H1 (cell line): ENCODE measurements at regions not wholly inside any gene's neighbourhood (a gene's known extent, or its start where the extent isn't known, plus 50 kb on each side); places are given as distances from the start of the nearest gene placed in this dataset.

Source experiments
- CTCF ChIA-PET: fragments of 300-600 bp; sonication (Branson Sonifier 250); formaldehyde crosslinking; loops from one replicate; lab custom pipeline; 2021; ENCODE audit not compliant: partially characterized antibody; lab: Charles Lee
- POLR2A ChIA-PET: fragments of 300-600 bp; sonication (Branson Sonifier 250); formaldehyde crosslinking; loops from one replicate; lab custom pipeline; 2021; ENCODE audit warnings: inconsistent platforms; ENCODE audit not compliant: partially characterized antibody; lab: Charles Lee
- DNase-seq, 2 experiments: peaks; one replicate each; pipeline versions ENCODE4 v3.0.0 to v3.0.0-alpha.2; 2010 to 2022; ENCODE audit warnings: low spot score in 2 of 2, low read depth in 1 of 2, mixed read lengths in 1 of 2
- FAIRE-seq: peaks from 2 replicates; lab custom pipeline; 2011; peaks lifted over from hg19 to GRCh38; lab: Jason Lieb, UNC
- H2AFZ ChIP-seq: 2 replicates; pipeline ENCODE4 v1.8.1; 2012; ENCODE audit warnings: low read length, inconsistent platforms
- H2AK5ac ChIP-seq: 2 replicates; pipeline ENCODE4 v1.6.1; 2013; ENCODE audit warnings: low read depth, low read length
- H2BK120ac ChIP-seq: replicated peaks from 2 replicates; pipeline ENCODE3; 2013; ENCODE audit warnings: low read depth, low read length, inconsistent platforms
- H2BK12ac ChIP-seq: 2 replicates; pipeline ENCODE4 v1.6.1; 2013; ENCODE audit warnings: low read depth, low read length
- H2BK15ac ChIP-seq: 2 replicates; pipeline ENCODE4 v1.6.1; 2013; ENCODE audit warnings: low read length
- H2BK20ac ChIP-seq: 2 replicates; pipeline ENCODE4 v1.6.1; 2013; ENCODE audit warnings: low read length
- H2BK5ac ChIP-seq: 2 replicates; pipeline ENCODE4 v1.6.1; 2013; ENCODE audit warnings: low read depth, low read length
- H3K14ac ChIP-seq: 2 replicates; pipeline ENCODE4 v1.6.1; 2013; ENCODE audit warnings: inconsistent platforms; ENCODE audit not compliant: insufficient read length
- H3K18ac ChIP-seq: 2 replicates; pipeline ENCODE4 v1.6.1; 2013; ENCODE audit warnings: low read length; ENCODE audit errors: extremely low read depth
- H3K23ac ChIP-seq: 2 replicates; pipeline ENCODE4 v1.6.1; 2013; ENCODE audit warnings: inconsistent platforms; ENCODE audit not compliant: insufficient read length
- H3K23me2 ChIP-seq: 2 replicates; pipeline ENCODE4 v1.6.1; 2013; ENCODE audit warnings: low read depth, low read length
- H3K27ac ChIP-seq: 2 replicates; pipeline ENCODE4 v1.6.1; 2011; ENCODE audit warnings: low read depth, low read length, inconsistent platforms
- H3K27me3 ChIP-seq, 4 experiments: replicated peaks in 1 of 4; 1 replicate in 1 of 4; 2 replicates in 3 of 4; pipeline versions ENCODE4 v1.6.1 to v1.8.1; 2011 to 2013; ENCODE audit warnings: low read length in 3 of 4, mild to moderate bottlenecking in 3 of 4, inconsistent platforms in 2 of 4, mixed read lengths in 2 of 4, moderate library complexity in 1 of 4; ENCODE audit not compliant: control insufficient read depth in 3 of 4, insufficient read depth in 3 of 4; ENCODE audit errors: extremely low read depth in 1 of 4
- H3K36me3 ChIP-seq, 4 experiments: 2 replicates each; pipeline versions ENCODE4 v1.6.1 to v1.8.1; 2011 to 2013; ENCODE audit warnings: mild to moderate bottlenecking in 4 of 4, low read length in 3 of 4, moderate library complexity in 2 of 4, control low read depth in 1 of 4, inconsistent platforms in 1 of 4; ENCODE audit not compliant: insufficient read depth in 4 of 4, control insufficient read depth in 2 of 4
- H3K4ac ChIP-seq: replicated peaks from 2 replicates; pipeline ENCODE3; 2013; ENCODE audit warnings: low read length, low read depth, mixed read lengths, inconsistent platforms; ENCODE audit not compliant: insufficient read length
- H3K4me1 ChIP-seq, 4 experiments: replicated peaks in 1 of 4; 1 replicate in 1 of 4; 2 replicates in 3 of 4; pipeline versions ENCODE4 v1.6.1 to v1.8.1; 2011 to 2013; ENCODE audit warnings: low read length in 3 of 4, inconsistent platforms in 2 of 4, mixed read lengths in 1 of 4; ENCODE audit not compliant: insufficient read depth in 4 of 4, control insufficient read depth in 3 of 4
- H3K4me2 ChIP-seq, 2 experiments: 2 replicates each; pipeline versions ENCODE4 v1.6.1 to v1.8.1; 2011 to 2013; ENCODE audit warnings: low read depth in 2 of 2, low read length in 2 of 2, control low read depth in 1 of 2, inconsistent platforms in 1 of 2, mild to moderate bottlenecking in 1 of 2; ENCODE audit not compliant: insufficient read depth in 1 of 2
- H3K4me3 ChIP-seq, 4 experiments: fragments of 200-600, 300-600 bp in 1 of 4; sonication (generic), shearing (Covaris generic), sonication (Bioruptor Twin) in 1 of 4; 2 replicates each; pipeline versions ENCODE4 v1.5.1 to v1.8.1; 2011 to 2016; ENCODE audit warnings: low read length in 4 of 4, low read depth in 3 of 4, control low read depth in 2 of 4, inconsistent platforms in 2 of 4, mild to moderate bottlenecking in 2 of 4, mixed read lengths in 1 of 4, moderate library complexity in 1 of 4; ENCODE audit not compliant: insufficient read depth in 2 of 4; ENCODE audit errors: extremely low read depth in 1 of 4
- H3K56ac ChIP-seq: replicated peaks from 2 replicates; pipeline ENCODE3; 2013; ENCODE audit warnings: low read depth, mild to moderate bottlenecking, mixed read lengths, low read length, inconsistent platforms; ENCODE audit not compliant: insufficient read length
- H3K79me1 ChIP-seq: 2 replicates; pipeline ENCODE4 v1.6.1; 2013; ENCODE audit warnings: low read depth, low read length, control low read depth
- H3K79me2 ChIP-seq, 2 experiments: 2 replicates each; pipeline versions ENCODE4 v1.6.1 to v1.8.1; 2012 to 2013; ENCODE audit warnings: low read length in 2 of 2, mild to moderate bottlenecking in 2 of 2, inconsistent platforms in 1 of 2; ENCODE audit not compliant: insufficient read depth in 2 of 2, control insufficient read depth in 1 of 2
- H3K9ac ChIP-seq, 4 experiments: replicated peaks in 1 of 4; 1 replicate in 1 of 4; 2 replicates in 3 of 4; pipeline versions ENCODE4 v1.6.1 to v1.8.1; 2011 to 2013; ENCODE audit warnings: low read depth in 3 of 4, low read length in 3 of 4, control low read depth in 2 of 4, mild to moderate bottlenecking in 2 of 4, moderate library complexity in 2 of 4, inconsistent platforms in 1 of 4; ENCODE audit errors: extremely low read depth in 1 of 4
- H3K9me3 ChIP-seq, 2 experiments: 2 replicates each; pipeline versions ENCODE4 v1.6.1 to v1.8.1; 2012 to 2013; ENCODE audit warnings: mild to moderate bottlenecking in 2 of 2, moderate library complexity in 2 of 2, control low read depth in 1 of 2, inconsistent platforms in 1 of 2, low read depth in 1 of 2, low read length in 1 of 2, mixed read lengths in 1 of 2; ENCODE audit not compliant: insufficient read depth in 2 of 2
- H4K20me1 ChIP-seq, 2 experiments: replicated peaks in 1 of 2; 2 replicates each; pipeline versions ENCODE3 to v1.8.1; 2011 to 2013; ENCODE audit warnings: inconsistent platforms in 2 of 2, low read length in 2 of 2, mild to moderate bottlenecking in 1 of 2; ENCODE audit not compliant: insufficient read depth in 2 of 2, control insufficient read depth in 1 of 2
- H4K5ac ChIP-seq: 2 replicates; pipeline ENCODE4 v1.6.1; 2013; ENCODE audit warnings: low read length, low read depth, mixed read lengths, inconsistent platforms; ENCODE audit not compliant: insufficient read length
- H4K8ac ChIP-seq: 2 replicates; pipeline ENCODE4 v1.8.0; 2013; ENCODE audit warnings: mild to moderate bottlenecking, moderate library complexity, low read length, inconsistent platforms; ENCODE audit not compliant: insufficient read depth; ENCODE audit errors: extremely low read depth
- H4K91ac ChIP-seq: replicated peaks from 2 replicates; pipeline ENCODE3; 2013; ENCODE audit warnings: low read length, mixed read lengths, inconsistent platforms; ENCODE audit not compliant: insufficient read length
- CEBPB ChIP-seq: IDR thresholded peaks from 2 replicates; pipeline ENCODE4 v1.6.1; 2012; ENCODE audit warnings: low read depth, low read length
- CHD2 ChIP-seq: IDR thresholded peaks from 2 replicates; pipeline ENCODE4 v1.6.1; 2012; ENCODE audit warnings: low read length, improper control_type of control experiment
- GTF2F1 ChIP-seq: IDR thresholded peaks from 2 replicates; pipeline ENCODE4 v1.6.1; 2012; ENCODE audit warnings: low read depth, low read length, improper control_type of control experiment, borderline replicate concordance
- KDM1A ChIP-seq: fragments of 200-600, 300-600 bp; sonication (generic); IDR thresholded peaks from 2 replicates; pipeline ENCODE4 v1.7.1; 2016; ENCODE audit warnings: mild to moderate bottlenecking, low read length, borderline replicate concordance
- NANOG ChIP-seq: IDR thresholded peaks from 2 replicates; pipeline ENCODE4 v1.6.1; 2011; ENCODE audit warnings: low read length, low read depth, mild to moderate bottlenecking, inconsistent platforms; ENCODE audit not compliant: insufficient read depth, poor library complexity, severe bottlenecking
- NRF1 ChIP-seq: IDR thresholded peaks from 2 replicates; pipeline ENCODE4 v1.6.1; 2011; ENCODE audit warnings: mild to moderate bottlenecking, low read depth, low read length, improper control_type of control experiment
- POU5F1 ChIP-seq: IDR thresholded peaks from 2 replicates; pipeline ENCODE4 v1.6.1; 2011; ENCODE audit warnings: low read depth, mild to moderate bottlenecking, low read length, moderate library complexity
- SIN3A ChIP-seq, 2 experiments: IDR thresholded peaks in 1 of 2; conservative IDR thresholded peaks in 1 of 2; 2 replicates each; pipeline ENCODE4 v1.6.1; 2011 to 2012; ENCODE audit warnings: low read length in 2 of 2, improper control_type of control experiment in 1 of 2, low read depth in 1 of 2, mild to moderate bottlenecking in 1 of 2
- SP1 ChIP-seq: IDR thresholded peaks from 2 replicates; pipeline ENCODE4 v1.6.1; 2011; ENCODE audit warnings: low read depth, low read length
- SP4 ChIP-seq: IDR thresholded peaks from 2 replicates; pipeline ENCODE4 v1.6.1; 2012; ENCODE audit warnings: low read length, inconsistent platforms
- TCF12 ChIP-seq: IDR thresholded peaks from 2 replicates; pipeline ENCODE4 v1.6.1; 2011; ENCODE audit warnings: low read depth, mild to moderate bottlenecking, low read length
- WGBS, 2 experiments: shearing (Covaris generic) in 1 of 2; methylation state at CpG; one replicate each; pipeline versions ENCODE4 v1.1.6 to v1.1.7; 2013 to 2015; ENCODE audit warnings: low lambda C conversion rate in 2 of 2, mixed read lengths in 2 of 2, inconsistent platforms in 1 of 2, low coverage in 1 of 2, missing lambda C conversion rate in 1 of 2; ENCODE audit not compliant: insufficient replicate concordance in 2 of 2, insufficient coverage in 1 of 2, insufficient read length in 1 of 2; ENCODE audit errors: extremely low coverage in 1 of 2, missing lambda C conversion rate in 1 of 2; 5-methylcytosine and 5-hydroxymethylcytosine counted together
- TF ChIP-seq, protein P1 (sequence below), 3 experiments: IDR thresholded peaks; 1 replicate in 2 of 3; 2 replicates in 1 of 3; pipeline versions ENCODE4 v1.5.1 to v1.6.1; 2011; ENCODE audit warnings: low read length in 3 of 3, mild to moderate bottlenecking in 3 of 3, inconsistent platforms in 2 of 3, low read depth in 1 of 3, moderate library complexity in 1 of 3; ENCODE audit not compliant: insufficient read depth in 1 of 3; ENCODE audit errors: control extremely low read depth in 1 of 3

DNA sequence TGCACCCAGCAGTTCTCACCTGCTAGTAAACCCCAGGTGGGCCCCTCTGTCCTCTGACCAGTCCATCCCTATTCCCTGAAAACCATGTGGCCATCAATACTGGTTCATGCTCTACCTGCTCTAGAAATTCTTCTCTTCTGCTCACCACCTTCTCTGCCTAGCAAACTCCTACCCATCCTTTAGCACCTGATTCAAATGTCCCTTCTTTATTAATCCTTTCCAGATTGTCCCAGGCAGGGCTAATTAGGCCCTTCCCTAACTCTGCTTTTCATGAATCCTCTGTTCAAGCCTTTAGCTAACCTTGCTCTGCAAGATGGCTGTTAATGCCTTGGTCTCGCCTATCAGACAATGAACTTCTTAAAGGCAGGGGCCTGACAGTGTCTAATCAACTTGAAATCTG, 62.1 kb upstream of the TRABD2B start:
- H3K4me3 ChIP-seq, result no peak overlapping the region
- no peak overlapping the region for H4K8ac ChIP-seq
- H4K5ac ChIP-seq, result no peak overlapping the region
- no peak overlapping the region for H4K91ac ChIP-seq
- no peak overlapping the region for H3K23ac ChIP-seq
- DNase-seq, result no peak
- no peaks in the 10 kb centered on the region for H3K9me3 ChIP-seq
- H3K4me1 ChIP-seq, result peaks cover 0 to 6% (median 3%) of the 10 kb centered on the region in 4 experiments; a peak in 5 of 7 replicates
- H3K23me2 ChIP-seq, result no peaks in the 10 kb centered on the region
- H3K56ac ChIP-seq, result no peak overlapping the region
- H3K4me2 ChIP-seq, result no peak overlapping the region
- no peak overlapping the region for H3K27ac ChIP-seq
- H3K9ac ChIP-seq, result no peak overlapping the region
- no peak overlapping the region for H2BK20ac ChIP-seq
- no peak overlapping the region for H3K18ac ChIP-seq
- H2AFZ ChIP-seq, result no peak overlapping the region
- H3K79me1 ChIP-seq, result no peaks in the 10 kb centered on the region
- FAIRE-seq, result no peak
- H3K4ac ChIP-seq, result no peak overlapping the region
- no peaks in the 10 kb centered on the region for H4K20me1 ChIP-seq
- no peak overlapping the region for H2BK5ac ChIP-seq
- H3K79me2 ChIP-seq, result no peaks in the 10 kb centered on the region
- POLR2A ChIA-PET, result no interaction called here
- peaks cover 0 to 3% (median 0%) of the 10 kb centered on the region in 4 experiments; a peak in 1 of 7 replicates for H3K27me3 ChIP-seq
- H2BK15ac ChIP-seq, result no peak overlapping the region
- H3K14ac ChIP-seq, result no peak overlapping the region
- H2BK120ac ChIP-seq, result no peak overlapping the region
- no peak overlapping the region for H2BK12ac ChIP-seq
- H2AK5ac ChIP-seq, result no peak overlapping the region
- no peak for TF ChIP-seq CHD2
- TF ChIP-seq SP4, result no peak
- TF ChIP-seq NRF1, result no peak
- TF ChIP-seq, protein P1, sequence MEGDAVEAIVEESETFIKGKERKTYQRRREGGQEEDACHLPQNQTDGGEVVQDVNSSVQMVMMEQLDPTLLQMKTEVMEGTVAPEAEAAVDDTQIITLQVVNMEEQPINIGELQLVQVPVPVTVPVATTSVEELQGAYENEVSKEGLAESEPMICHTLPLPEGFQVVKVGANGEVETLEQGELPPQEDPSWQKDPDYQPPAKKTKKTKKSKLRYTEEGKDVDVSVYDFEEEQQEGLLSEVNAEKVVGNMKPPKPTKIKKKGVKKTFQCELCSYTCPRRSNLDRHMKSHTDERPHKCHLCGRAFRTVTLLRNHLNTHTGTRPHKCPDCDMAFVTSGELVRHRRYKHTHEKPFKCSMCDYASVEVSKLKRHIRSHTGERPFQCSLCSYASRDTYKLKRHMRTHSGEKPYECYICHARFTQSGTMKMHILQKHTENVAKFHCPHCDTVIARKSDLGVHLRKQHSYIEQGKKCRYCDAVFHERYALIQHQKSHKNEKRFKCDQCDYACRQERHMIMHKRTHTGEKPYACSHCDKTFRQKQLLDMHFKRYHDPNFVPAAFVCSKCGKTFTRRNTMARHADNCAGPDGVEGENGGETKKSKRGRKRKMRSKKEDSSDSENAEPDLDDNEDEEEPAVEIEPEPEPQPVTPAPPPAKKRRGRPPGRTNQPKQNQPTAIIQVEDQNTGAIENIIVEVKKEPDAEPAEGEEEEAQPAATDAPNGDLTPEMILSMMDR (IDR thresholded peaks at IDR 0.05; ENCODE audit: control extremely low read depth in 1 of 3, insufficient read depth in 1 of 3, low read depth in 1 of 3, low read length in 3 of 3), result no peak
- TF ChIP-seq SP1, result no peak
- TF ChIP-seq TCF12, result no peak
- TF ChIP-seq KDM1A, result no peak
- TF ChIP-seq NANOG, result no peak
- no peak for TF ChIP-seq GTF2F1
- TF ChIP-seq CEBPB, result no peak
- TF ChIP-seq SIN3A (conservative IDR thresholded peaks at IDR 0.05 in 1 of 2, IDR thresholded peaks at IDR 0.05 in 1 of 2; ENCODE audit: low read depth in 1 of 2, low read length in 2 of 2), result no peak
- no peak for TF ChIP-seq POU5F1
- 87% methylated on average over 1 of the region's 1 CpG; no CpG with 5 or more reads in 1 of the 2 experiments for WGBS, 2 experiments
- no peaks in the 10 kb centered on the region for H3K36me3 ChIP-seq
- CTCF ChIA-PET, result interaction anchor here (1.0 to 12.4 kb wide), 6 partner anchors 9 to 274 kb away, joined by 3 to 158 read pairs (median 38); partner anchors contain the start of gene TRABD2B
